Activated T-cell treated with anti-CD3 and anti-CD28 coated beads for 4 hours (primary cell): ENCODE measurements at regions not wholly inside any gene's neighbourhood (a gene's known extent, or its start where the extent isn't known, plus 50 kb on each side); places are given as distances from the start of the nearest gene placed in this dataset.

Experiments used
- DNase-seq: peaks from one replicate; pipeline ENCODE4 v3.0.0-alpha.2; 2020

- DNase-seq = no peak
Observed at GRCh38 chr5:68409259-68409658, 193.7 kb downstream of the PIK3R1 start.

- DNase-seq = no peak
Observed at GRCh38 chr5:68411161-68411560, 195.6 kb downstream of the PIK3R1 start.

- DNase-seq = no peak
Observed at GRCh38 chr5:68415177-68416085, 199.9 kb downstream of the PIK3R1 start.

GRCh38 chr5:68416714-68417113 is 201.2 kb downstream of the PIK3R1 start:
- no peak for DNase-seq

GRCh38 chr5:68418201-68418600 is 202.6 kb downstream of the PIK3R1 start:
- DNase-seq = no peak

GRCh38 chr5:68418680-68419079 is 203.1 kb downstream of the PIK3R1 start:
- DNase-seq = no peak

- no peak for DNase-seq
Observed at GRCh38 chr5:68419081-68419636, 203.6 kb downstream of the PIK3R1 start.

GRCh38 chr5:68419637-68420452 is 204.3 kb downstream of the PIK3R1 start:
- no peak for DNase-seq

- no peak for DNase-seq
Observed at GRCh38 chr5:68420476-68421344, 205.2 kb downstream of the PIK3R1 start.

- no peak for DNase-seq
Observed at GRCh38 chr5:68421485-68422220, 206.1 kb downstream of the PIK3R1 start.

GRCh38 chr5:68423154-68423811 is 207.7 kb downstream of the PIK3R1 start:
- no peak for DNase-seq

- DNase-seq = no peak
Observed at GRCh38 chr5:68424799-68425537, 209.4 kb downstream of the PIK3R1 start.

- DNase-seq = no peak
Observed at GRCh38 chr5:68426586-68426985, 211.0 kb downstream of the PIK3R1 start.

- DNase-seq = no peak
Observed at GRCh38 chr5:68428231-68428811, 212.8 kb downstream of the PIK3R1 start.

- DNase-seq = no peak
Observed at GRCh38 chr5:68429510-68429909, 214.0 kb downstream of the PIK3R1 start.

GRCh38 chr5:68430279-68430678 is 214.7 kb downstream of the PIK3R1 start:
- no peak for DNase-seq

- DNase-seq = no peak
Observed at GRCh38 chr5:68431186-68431585, 215.6 kb downstream of the PIK3R1 start.

GRCh38 chr5:68431601-68432337 is 216.2 kb downstream of the PIK3R1 start:
- DNase-seq = no peak

GRCh38 chr5:68432682-68433081 is 217.1 kb downstream of the PIK3R1 start:
- no peak for DNase-seq
